ENCODE measurements at regions not wholly inside any gene's neighbourhood (a gene's known extent, or its start where the extent isn't known, plus 50 kb on each side); places are given as distances from the start of the nearest gene placed in this dataset.

GRCh38 chr13:39981056-39981455 lies 325.6 kb downstream of the COG6 start:
- no peak for DNase-seq

GRCh38 chr13:39982745-39983144 lies 327.3 kb downstream of the COG6 start:
- DNase-seq: no peak

- no peak for DNase-seq
These were observed 329.6 kb downstream of the COG6 start for GRCh38 chr13:39985071-39985470.

- DNase-seq: no peak
These were observed 332.9 kb downstream of the COG6 start for GRCh38 chr13:39988351-39988750.

- no peak for DNase-seq
These were observed 342.7 kb downstream of the COG6 start for GRCh38 chr13:39998166-39998565.

GRCh38 chr13:40002016-40002415 lies 346.6 kb downstream of the COG6 start:
- DNase-seq: no peak

- DNase-seq: no peak
These were observed 358.1 kb downstream of the COG6 start for GRCh38 chr13:40013554-40013953.

- DNase-seq: no peak
These were observed 361.6 kb downstream of the COG6 start for GRCh38 chr13:40016953-40017660.

- DNase-seq: no peak
These were observed 362.3 kb downstream of the COG6 start for GRCh38 chr13:40017662-40018262.

GRCh38 chr13:40023595-40024203 lies 368.2 kb downstream of the COG6 start:
- DNase-seq: no peak

GRCh38 chr13:40024204-40024966 lies 368.9 kb downstream of the COG6 start:
- no peak for DNase-seq

GRCh38 chr13:40024967-40025714 lies 369.7 kb downstream of the COG6 start:
- no peak for DNase-seq

- DNase-seq: no peak
These were observed 370.7 kb downstream of the COG6 start for GRCh38 chr13:40026174-40026585.

GRCh38 chr13:40026741-40027140 lies 371.3 kb downstream of the COG6 start:
- no peak for DNase-seq

- no peak for DNase-seq
These were observed 373.0 kb downstream of the COG6 start for GRCh38 chr13:40028446-40028845.

GRCh38 chr13:40031031-40031430 lies 375.6 kb downstream of the COG6 start:
- no peak for DNase-seq

GRCh38 chr13:40039061-40039460 lies 383.6 kb downstream of the COG6 start:
- DNase-seq: no peak

- no peak for DNase-seq
These were observed 387.5 kb downstream of the COG6 start for GRCh38 chr13:40042991-40043390.

- DNase-seq: no peak
These were observed 388.3 kb downstream of the COG6 start for GRCh38 chr13:40043764-40044163.

- DNase-seq: no peak
These were observed 391.9 kb downstream of the COG6 start for GRCh38 chr13:40047322-40047771.

- DNase-seq: no peak
These were observed 393.1 kb downstream of the COG6 start for GRCh38 chr13:40048551-40048950.

GRCh38 chr13:40052954-40053353 lies 397.5 kb downstream of the COG6 start:
- DNase-seq: no peak

- no peak for DNase-seq
These were observed 397.9 kb downstream of the COG6 start for GRCh38 chr13:40053401-40053800.
